Amniotic stem cell (primary cell): ENCODE measurements at regions not wholly inside any gene's neighbourhood (a gene's known extent, or its start where the extent isn't known, plus 50 kb on each side); places are given as distances from the start of the nearest gene placed in this dataset.
A peak's percentile ranks its signal among the peaks of the same experiment; 100 is the strongest.
"Not testable (repeated sequence)": the region's sequence is repeated elsewhere in the genome, so short reads cannot be mapped to it uniquely, and the experiment has no call there.

Source experiments
- DNase-seq: peaks from one replicate; lab custom pipeline; 2025; lab: John Stamatoyannopoulos, UW

- no peak for DNase-seq
Observed at GRCh38 chr6:48994811-48995210, 468.2 kb downstream of the MMUT start.

- DNase-seq: no peak
Observed at GRCh38 chr6:48990739-48991138, 472.3 kb downstream of the MMUT start.

- DNase-seq: no peak
Observed at GRCh38 chr6:48986845-48987244, 476.2 kb downstream of the MMUT start.

- no peak for DNase-seq
Observed at GRCh38 chr6:48986105-48986504, 476.9 kb downstream of the MMUT start.

- DNase-seq: no peak
Observed at GRCh38 chr6:48985025-48985424, 478.0 kb downstream of the MMUT start.

- not testable (repeated sequence) for DNase-seq
Observed at GRCh38 chr6:48983968-48984367, 479.1 kb downstream of the MMUT start.

- no peak for DNase-seq
Observed at GRCh38 chr6:48983377-48983776, 479.7 kb downstream of the MMUT start.

- no peak for DNase-seq
Observed at GRCh38 chr6:48979806-48980205, 483.2 kb downstream of the MMUT start.

GRCh38 chr6:48979085-48979484 is 484.0 kb downstream of the MMUT start:
- no peak for DNase-seq

GRCh38 chr6:48978016-48978415 is 485.0 kb downstream of the MMUT start:
- no peak for DNase-seq

- DNase-seq: no peak
Observed at GRCh38 chr6:48977573-48977972, 485.5 kb downstream of the MMUT start.

- DNase-seq: no peak
Observed at GRCh38 chr6:48973491-48973890, 489.6 kb downstream of the MMUT start.

- DNase-seq: no peak
Observed at GRCh38 chr6:48961781-48962415, 501.2 kb downstream of the MMUT start.

GRCh38 chr6:48959251-48960060 is 503.6 kb downstream of the MMUT start:
- no peak for DNase-seq

- no peak for DNase-seq
Observed at GRCh38 chr6:48957781-48958180, 505.3 kb downstream of the MMUT start.

GRCh38 chr6:48951917-48952316 is 511.1 kb downstream of the MMUT start:
- DNase-seq: no peak

GRCh38 chr6:48944276-48944675 is 518.8 kb downstream of the MMUT start:
- DNase-seq: peak; percentile 13

GRCh38 chr6:48933136-48933535 is 529.9 kb downstream of the MMUT start:
- DNase-seq: no peak

GRCh38 chr6:48928937-48929336 is 534.1 kb downstream of the MMUT start:
- no peak for DNase-seq

GRCh38 chr6:48922837-48923236 is 540.2 kb downstream of the MMUT start:
- DNase-seq: no peak

- no peak for DNase-seq
Observed at GRCh38 chr6:48919555-48919954, 543.5 kb downstream of the MMUT start.

- DNase-seq: no peak
Observed at GRCh38 chr6:48917233-48917632, 545.8 kb downstream of the MMUT start.

GRCh38 chr6:48916607-48917006 is 546.4 kb downstream of the MMUT start:
- DNase-seq: no peak

- no peak for DNase-seq
Observed at GRCh38 chr6:48915591-48915990, 547.5 kb downstream of the MMUT start.
